GM12878 (cell line): ENCODE measurements at regions not wholly inside any gene's neighbourhood (a gene's known extent, or its start where the extent isn't known, plus 50 kb on each side); places are given as distances from the start of the nearest gene placed in this dataset.

Experiments used
- ATAC-seq: fragments of 200-7000 bp; cut with Tn5 transposase; 3 replicates; pipeline ENCODE4 v1.9.1; 2020; ENCODE audit warnings: mild to moderate bottlenecking, moderate library complexity
- BruUV-seq: library from RNA; stranded (reverse); fragments of 400-500 nt; replicated peaks from 2 replicates; lab custom pipeline; 2021; lab: Mats Ljungman, UMichigan
- CTCF ChIA-PET: fragments of 300-600 bp; sonication (Branson Sonifier 250); formaldehyde crosslinking; extraction: SDS; loops from one replicate; lab custom pipeline; 2021; ENCODE audit warnings: inconsistent platforms; lab: Yijun Ruan, JAX
- POLR2A ChIA-PET: fragments of 350-600 bp; formaldehyde crosslinking; extraction: SDS; loops from one replicate; lab custom pipeline; 2021; ENCODE audit warnings: inconsistent platforms; lab: Charles Lee
- RAD21 ChIA-PET: fragments of 300-600 bp; sonication (Branson Sonifier 250); formaldehyde crosslinking; loops from one replicate; lab custom pipeline; 2023; ENCODE audit warnings: antibody characterized with exemption; ENCODE audit not compliant: unreplicated experiment; lab: Charles Lee
- SMC1A ChIA-PET: fragments of 300-600 bp; sonication (Branson Sonifier 250); formaldehyde crosslinking; loops from one replicate; lab custom pipeline; 2023; ENCODE audit not compliant: unreplicated experiment, uncharacterized antibody; lab: Charles Lee
- DNase-seq: peaks from one replicate; pipeline ENCODE4 v3.0.0-alpha.2; 2011; ENCODE audit warnings: low read depth, low spot score
- FAIRE-seq: peaks from 3 replicates; lab custom pipeline; 2011; peaks lifted over from hg19 to GRCh38; lab: Jason Lieb, UNC
- H2AFZ ChIP-seq: 2 replicates; pipeline ENCODE4 v1.6.0; 2011; ENCODE audit warnings: low read depth, low read length, control low read depth; ENCODE audit not compliant: control insufficient read depth
- H3K27ac ChIP-seq: 2 replicates; pipeline ENCODE4 v1.5.1; 2011; ENCODE audit warnings: control low read depth; ENCODE audit not compliant: control insufficient read depth, insufficient read depth
- H3K27me3 ChIP-seq, 2 experiments: replicated peaks in 1 of 2; 2 replicates each; pipeline versions ENCODE4 v1.6.0 to v1.6.1; 2011; ENCODE audit warnings: low read length in 1 of 2; ENCODE audit not compliant: control insufficient read depth in 2 of 2, insufficient read depth in 2 of 2
- H3K36me3 ChIP-seq, 2 experiments: 2 replicates each; pipeline ENCODE4 v1.5.1; 2011; ENCODE audit warnings: low read length in 1 of 2; ENCODE audit not compliant: control insufficient read depth in 2 of 2, insufficient read depth in 2 of 2
- H3K4me1 ChIP-seq: 2 replicates; pipeline ENCODE4 v1.6.1; 2011; ENCODE audit warnings: mild to moderate bottlenecking, low read length, moderate library complexity, mixed read lengths; ENCODE audit not compliant: control insufficient read depth, insufficient read depth
- H3K4me2 ChIP-seq: 2 replicates; pipeline ENCODE4 v1.6.0; 2011; ENCODE audit warnings: control low read depth; ENCODE audit not compliant: control insufficient read depth, insufficient read depth
- H3K4me3 ChIP-seq: fragments of 200-600 bp; sonication (generic); 2 replicates; pipeline ENCODE4 v1.5.1; 2016
- H3K79me2 ChIP-seq: 2 replicates; pipeline ENCODE4 v1.6.0; 2011; ENCODE audit warnings: low read length; ENCODE audit not compliant: control insufficient read depth, insufficient read depth
- H3K9ac ChIP-seq: 2 replicates; pipeline ENCODE4 v1.8.0; 2011; ENCODE audit warnings: low read length, control low read depth, mixed read lengths; ENCODE audit not compliant: control insufficient read depth, insufficient read depth
- H3K9me3 ChIP-seq: replicated peaks from 3 replicates; pipeline ENCODE4 v1.5.1; 2011; ENCODE audit warnings: mild to moderate bottlenecking, low read length; ENCODE audit not compliant: control insufficient read depth, insufficient read depth
- H4K20me1 ChIP-seq: 2 replicates; pipeline ENCODE4 v1.6.0; 2011; ENCODE audit not compliant: control insufficient read depth, insufficient read depth
- ATF3 ChIP-seq: IDR thresholded peaks from 2 replicates; pipeline ENCODE4 v1.6.1; 2011; ENCODE audit warnings: low read depth, mild to moderate bottlenecking, low read length, moderate library complexity, borderline replicate concordance; ENCODE audit errors: extremely low read depth
- ATF7 ChIP-seq: fragments of 450-650 bp; IDR thresholded peaks from 2 replicates; pipeline ENCODE4 v1.6.1; 2016; ENCODE audit warnings: low read depth, mild to moderate bottlenecking
- CREB1 ChIP-seq: IDR thresholded peaks from 2 replicates; pipeline ENCODE4 v1.6.1; 2012; ENCODE audit warnings: low read depth, mild to moderate bottlenecking, inconsistent platforms
- HDAC6 ChIP-seq: fragments of 200-600 bp; sonication (generic); IDR thresholded peaks from one replicate; pipeline ENCODE4 v1.8.0; 2017; ENCODE audit warnings: antibody characterized with exemption; ENCODE audit not compliant: unreplicated experiment
- KDM1A ChIP-seq: fragments of 200-600 bp; sonication (generic); IDR thresholded peaks from 2 replicates; pipeline ENCODE4 v1.6.1; 2016; ENCODE audit warnings: borderline replicate concordance
- NR2C1 ChIP-seq: fragments of 450-650 bp; IDR thresholded peaks from 2 replicates; pipeline ENCODE4 v1.6.1; 2017; ENCODE audit warnings: antibody characterized with exemption, mild to moderate bottlenecking, moderate library complexity
- RCOR1 ChIP-seq: conservative IDR thresholded peaks from 2 replicates; pipeline ENCODE4 v1.6.1; 2012; ENCODE audit warnings: low read depth, low read length, improper control_type of control experiment
- SMC3 ChIP-seq: IDR thresholded peaks from 2 replicates; pipeline ENCODE4 v1.6.1; 2011; ENCODE audit warnings: low read length, improper control_type of control experiment, borderline replicate concordance
- STAT3 ChIP-seq: IDR thresholded peaks from 2 replicates; pipeline ENCODE4 v1.6.1; 2011; ENCODE audit warnings: low read depth, low read length, improper control_type of control experiment
- USF2 ChIP-seq: IDR thresholded peaks from 2 replicates; pipeline ENCODE4 v1.6.1; 2011; ENCODE audit warnings: low read depth, low read length, improper control_type of control experiment, borderline replicate concordance
- ZBTB40 ChIP-seq: fragments of 450-650 bp; IDR thresholded peaks from 2 replicates; pipeline ENCODE4 v1.6.1; 2016; ENCODE audit warnings: mild to moderate bottlenecking, moderate library complexity, borderline replicate concordance
- WGBS: methylation state at CpG from one replicate; pipeline ENCODE4 v1.1.6; 2016; ENCODE audit warnings: low lambda C conversion rate; ENCODE audit not compliant: insufficient replicate concordance, insufficient coverage; ENCODE audit errors: missing lambda C conversion rate; 5-methylcytosine and 5-hydroxymethylcytosine counted together
- in situ Hi-C: fragments of 300-500 bp; cut with MboI; formaldehyde crosslinking; loops from 9 replicates; pipeline ENCODE4 v1.14.3; 2018; ENCODE audit warnings: mixed read lengths
- intact Hi-C: fragments of 100-400 bp; cut with micrococcal nuclease; formaldehyde crosslinking; loops from one replicate; pipeline ENCODE4 v1.14.2; 2022; ENCODE audit not compliant: unreplicated experiment

- intact Hi-C loops = no loop called here
- ChIA-PET CTCF (no interaction called here), SMC1A (no interaction called here), RAD21 (no interaction called here), POLR2A (no interaction called here)
- Histone ChIP-seq H3K36me3 (no peaks in the 10 kb centered on the region), H3K9me3 (no peaks in the 10 kb centered on the region; the same call in 2 of the 3 replicates), H3K4me1 (no peaks in the 10 kb centered on the region), H3K9ac (no peak overlapping the region), H3K4me3 (no peak overlapping the region), H4K20me1 (no peaks in the 10 kb centered on the region), H3K27ac (no peak overlapping the region), H3K4me2 (no peak overlapping the region), H3K79me2 (no peaks in the 10 kb centered on the region), H2AFZ (no peak overlapping the region), H3K27me3 (no peaks in the 10 kb centered on the region)
- in situ Hi-C loops = no loop called here
- DNase-seq (no peak), ATAC-seq (peak; percentile 87), FAIRE-seq (peak; percentile 69)
- WGBS = 3% methylated on average over 1 of the region's 1 CpG
- BruUV-seq = no TSS peak
- no peak for TF ChIP-seq ATF3
- TF ChIP-seq HDAC6 = no peak
- 0 out of 2 replicates have a peak, but pooled peaks have one; percentile 12 for TF ChIP-seq ATF7
- no peak for TF ChIP-seq USF2
- TF ChIP-seq, all 136 proteins: peak for 1
Measured at GRCh38 chr15:39296955-39297354, 283.9 kb upstream of the THBS1 start.

GRCh38 chr15:39298271-39298962, 282.5 kb upstream of the THBS1 start:
- Histone ChIP-seq H3K9ac (no peak overlapping the region), H3K4me2 (no peak overlapping the region), H3K4me3 (no peak overlapping the region), H3K36me3 (no peaks in the 10 kb centered on the region), H2AFZ (no peak overlapping the region), H3K27ac (no peak overlapping the region), H3K4me1 (no peaks in the 10 kb centered on the region), H3K9me3 (no peaks in the 10 kb centered on the region), H4K20me1 (no peaks in the 10 kb centered on the region), H3K27me3 (no peaks in the 10 kb centered on the region), H3K79me2 (no peaks in the 10 kb centered on the region)
- ChIA-PET POLR2A (no interaction called here), CTCF (interaction anchor here (2.1 kb wide), 1 partner anchor 18 kb away, joined by 5 read pairs; no protein-coding TSS in a partner anchor), RAD21 (no interaction called here), SMC1A (interaction anchor here (0.7 kb wide), 1 partner anchor 356 kb away, joined by 6 read pairs; no protein-coding TSS in a partner anchor)
- intact Hi-C loops (no loop called here), in situ Hi-C loops (no loop called here)
- FAIRE-seq (no peak), DNase-seq (no peak), ATAC-seq (no peak)
- 0% methylated on average over 4 of the region's 4 CpGs for WGBS
- BruUV-seq = no TSS peak
- TF ChIP-seq CREB1 (no peak), SMC3 (no peak), RCOR1 (no peak), STAT3 (no peak), ZBTB40 (no peak), KDM1A (no peak), NR2C1 (no peak)
